ENCODE measurements at regions not wholly inside any gene's neighbourhood (a gene's known extent, or its start where the extent isn't known, plus 50 kb on each side); places are given as distances from the start of the nearest gene placed in this dataset.
A peak's percentile ranks its signal among the peaks of the same experiment; 100 is the strongest.

DNA sequence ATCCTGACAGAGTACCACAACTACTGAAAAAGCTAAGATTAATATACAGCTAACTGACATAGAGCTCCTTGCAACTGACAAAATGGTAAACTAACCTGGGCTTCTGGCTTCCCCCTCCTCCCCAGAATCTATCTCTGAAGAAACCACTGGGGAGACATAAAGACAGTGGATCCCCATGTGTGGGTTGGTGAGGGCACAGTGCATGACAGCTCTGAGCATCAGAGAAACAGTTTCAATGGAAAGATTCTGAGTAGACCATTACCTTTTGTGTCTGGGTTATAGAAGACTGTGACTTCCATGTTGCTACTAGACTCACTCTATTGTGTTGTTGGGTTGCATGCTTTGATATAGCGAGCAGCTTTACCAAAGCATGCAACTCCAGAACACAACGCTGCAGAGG, 247.4 kb downstream of the EFCAB11 start:
- Histone ChIP-seq H3K4me3 (no peak overlapping the region), H3K36me3 (replicated peaks in 1 of 2; ENCODE audit: insufficient read depth in 1 of 2, low read depth in 2 of 2) (no peaks in the 10 kb centered on the region), H3K9me3 (no peaks in the 10 kb centered on the region), H3K27me3 (no peaks in the 10 kb centered on the region), H3K4me1 (peaks cover 5% of the 10 kb centered on the region), H3K27ac (no peak overlapping the region)
- TF ChIP-seq CTCF (IDR thresholded peaks at IDR 0.05) (no peak), POLR2A (IDR thresholded peaks at IDR 0.05) (no peak)
- WGBS, 2 donors, result 100% methylated on average over 1 to 2 of the region's 2 CpGs
- ATAC-seq (no peak), DNase-seq (no peak)
- intact Hi-C loops (cut with DNase I), result no loop called here

DNA sequence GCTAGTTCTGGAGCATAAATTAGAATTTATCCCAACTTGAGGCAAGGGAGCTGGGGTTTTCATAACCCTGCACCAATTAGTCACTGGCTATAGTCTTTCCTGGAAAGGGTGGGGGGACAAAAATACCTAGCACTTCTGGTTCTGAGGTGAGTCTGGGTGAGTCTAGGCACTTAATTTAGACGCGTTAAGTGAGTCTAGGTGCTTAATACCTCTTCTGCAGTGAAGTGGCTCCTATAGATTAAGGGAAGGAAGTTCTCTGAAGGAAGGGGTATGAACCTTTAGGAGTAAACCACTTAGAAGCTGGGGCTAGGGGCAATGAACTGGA, 251.7 kb downstream of the EFCAB11 start:
- WGBS, 2 donors, result 96 to 97% methylated on average over 2 of the region's 2 CpGs
- H3K4me1 ChIP-seq, result peaks cover 14% of the 10 kb centered on the region
- intact Hi-C loops (cut with DNase I), result no loop called here
- no peak for ATAC-seq
- H3K27me3 ChIP-seq, result no peaks in the 10 kb centered on the region
- no peak overlapping the region for H3K4me3 ChIP-seq
- DNase-seq, result no peak
- H3K36me3 ChIP-seq (replicated peaks in 1 of 2; ENCODE audit: insufficient read depth in 1 of 2, low read depth in 2 of 2), result no peaks in the 10 kb centered on the region
- no peak overlapping the region for H3K27ac ChIP-seq
- H3K9me3 ChIP-seq, result no peaks in the 10 kb centered on the region
- TF ChIP-seq CTCF (IDR thresholded peaks at IDR 0.05) (no peak), POLR2A (IDR thresholded peaks at IDR 0.05) (no peak)

- no peaks in the 10 kb centered on the region for H3K27me3 ChIP-seq
- ATAC-seq (peak; percentile 9), DNase-seq (peak; percentile 19 to 42 (median 24))
- TF ChIP-seq POLR2A (IDR thresholded peaks at IDR 0.05) (no peak), CTCF (IDR thresholded peaks at IDR 0.05) (no peak)
- no peaks in the 10 kb centered on the region for H3K9me3 ChIP-seq
- no peaks in the 10 kb centered on the region for H3K36me3 ChIP-seq (replicated peaks in 1 of 2; ENCODE audit: insufficient read depth in 1 of 2, low read depth in 2 of 2)
- H3K27ac ChIP-seq, result peak overlapping the region; percentile 9 to 64 (median 36)
- H3K4me3 ChIP-seq, result no peak overlapping the region
- 58 to 69% methylated on average over 6 of the region's 6 CpGs for WGBS, 2 donors
- intact Hi-C loops (cut with DNase I), result no loop called here
- peaks cover 14% of the 10 kb centered on the region for H3K4me1 ChIP-seq
Measured at GRCh38 chr14:89702073-89702875, 252.3 kb downstream of the EFCAB11 start.

DNA sequence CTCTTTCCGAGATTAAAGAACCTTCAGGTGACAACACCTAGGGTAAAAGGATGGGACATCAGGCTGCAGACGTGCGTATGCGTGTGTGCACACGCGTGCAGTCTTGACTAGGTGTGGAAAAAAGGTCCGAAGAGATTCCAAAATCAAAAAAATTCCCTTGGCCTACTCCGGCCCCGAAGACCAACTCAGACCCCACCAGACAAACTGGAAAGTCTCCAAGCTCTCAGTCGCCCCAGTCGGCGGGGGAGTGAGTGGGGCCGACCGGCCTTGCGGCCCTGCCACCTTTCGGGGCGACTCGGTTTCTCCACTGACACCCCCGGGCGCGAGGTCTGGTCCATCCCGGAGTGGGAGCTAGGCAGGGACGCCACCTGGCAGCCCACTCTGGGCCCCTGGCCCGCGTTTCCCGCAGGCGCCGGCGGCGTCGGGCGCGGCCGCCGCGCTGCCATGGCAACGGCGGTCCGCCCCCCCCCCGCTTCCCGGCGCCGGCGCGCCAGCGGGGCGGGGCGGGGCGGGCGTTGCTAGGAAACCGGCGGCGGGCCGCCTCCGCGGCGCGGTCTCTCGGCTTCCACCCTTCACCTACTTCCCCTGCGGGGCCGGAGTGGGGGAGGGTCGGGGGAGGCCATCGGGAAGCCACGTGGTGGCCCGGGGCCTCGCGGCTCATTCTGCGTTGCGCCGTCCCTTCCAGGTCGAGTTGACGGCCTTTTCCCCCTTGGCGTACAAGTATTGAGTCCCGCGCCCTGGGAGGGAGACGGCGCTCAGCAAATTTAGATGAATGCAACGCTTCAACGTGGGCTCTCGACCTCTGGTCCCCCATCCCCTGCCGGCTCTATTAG, 253.1 kb downstream of the EFCAB11 start:
- Histone ChIP-seq H3K27me3 (no peaks in the 10 kb centered on the region), H3K27ac (peak overlapping the region; percentile 9 to 64 (median 36)), H3K36me3 (replicated peaks in 1 of 2; ENCODE audit: insufficient read depth in 1 of 2, low read depth in 2 of 2) (no peaks in the 10 kb centered on the region), H3K4me1 (peaks cover 14% of the 10 kb centered on the region), H3K4me3 (peak overlapping the region; percentile 28 to 30), H3K9me3 (no peaks in the 10 kb centered on the region)
- TF ChIP-seq POLR2A (IDR thresholded peaks at IDR 0.05) (peak in 2 of 3 donors; percentile 10 to 23), CTCF (IDR thresholded peaks at IDR 0.05) (no peak)
- 4 to 17% methylated on average over 9 to 58 of the region's 81 CpGs for WGBS, 2 donors
- intact Hi-C loops (cut with DNase I), result no loop called here
- ATAC-seq (peak; percentile 93), DNase-seq (peak; percentile 89 to 91 (median 91))

Measured in body of pancreas (tissue), 4 donors.